ENCODE measurements at regions not wholly inside any gene's neighbourhood (a gene's known extent, or its start where the extent isn't known, plus 50 kb on each side); places are given as distances from the start of the nearest gene placed in this dataset.

DNA sequence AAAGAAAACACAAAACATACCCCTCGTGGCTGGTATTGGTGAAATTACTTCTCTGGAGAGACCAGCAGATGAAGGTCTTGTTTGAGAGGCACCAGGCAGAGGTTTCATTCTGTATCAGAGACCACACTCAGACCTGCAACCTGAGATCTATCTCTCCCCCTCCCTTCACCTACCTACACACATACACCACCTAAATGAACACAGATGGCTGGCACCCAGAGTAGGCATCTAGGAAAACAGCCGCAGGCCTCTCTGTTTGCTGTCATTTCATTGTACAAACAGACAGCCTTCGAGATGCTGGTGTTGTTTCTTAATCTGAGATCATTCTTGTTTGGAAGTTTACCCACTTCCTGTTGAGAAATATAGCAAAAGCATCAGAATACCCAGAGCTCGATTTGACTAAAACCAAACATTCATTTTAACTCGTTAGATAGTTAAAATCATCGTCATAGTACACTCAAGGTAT is 173.9 kb upstream of the SLC25A13 start:
- Histone ChIP-seq H3K79me2 (ENCODE audit: insufficient read depth, low read length) (no peaks in the 10 kb centered on the region), H3F3A (ENCODE audit: insufficient read depth, low read length) (no peaks in the 10 kb centered on the region), H3K36me3 (ENCODE audit: insufficient read depth, low read length) (no peaks in the 10 kb centered on the region), H3K4me2 (ENCODE audit: low read length) (no peak overlapping the region), H2AFZ (ENCODE audit: low read length) (no peak overlapping the region), H3K9me3 (ENCODE audit: low read length) (no peaks in the 10 kb centered on the region), H3K9me2 (ENCODE audit: low read depth, low read length) (no peaks in the 10 kb centered on the region), H3K4me1 (ENCODE audit: insufficient read depth, low read length, severe bottlenecking) (no peaks in the 10 kb centered on the region), H3K4me3 (ENCODE audit: low read depth, low read length, poor library complexity, severe bottlenecking) (no peak overlapping the region), H4K20me1 (ENCODE audit: insufficient read depth, low read length) (no peaks in the 10 kb centered on the region), H3K27me3 (ENCODE audit: insufficient read depth, low read length) (no peaks in the 10 kb centered on the region), H3K27ac (ENCODE audit: low read depth, low read length, poor library complexity, severe bottlenecking) (no peak overlapping the region), H3K9ac (ENCODE audit: low read length) (no peak overlapping the region)
- TF ChIP-seq, protein P1, sequence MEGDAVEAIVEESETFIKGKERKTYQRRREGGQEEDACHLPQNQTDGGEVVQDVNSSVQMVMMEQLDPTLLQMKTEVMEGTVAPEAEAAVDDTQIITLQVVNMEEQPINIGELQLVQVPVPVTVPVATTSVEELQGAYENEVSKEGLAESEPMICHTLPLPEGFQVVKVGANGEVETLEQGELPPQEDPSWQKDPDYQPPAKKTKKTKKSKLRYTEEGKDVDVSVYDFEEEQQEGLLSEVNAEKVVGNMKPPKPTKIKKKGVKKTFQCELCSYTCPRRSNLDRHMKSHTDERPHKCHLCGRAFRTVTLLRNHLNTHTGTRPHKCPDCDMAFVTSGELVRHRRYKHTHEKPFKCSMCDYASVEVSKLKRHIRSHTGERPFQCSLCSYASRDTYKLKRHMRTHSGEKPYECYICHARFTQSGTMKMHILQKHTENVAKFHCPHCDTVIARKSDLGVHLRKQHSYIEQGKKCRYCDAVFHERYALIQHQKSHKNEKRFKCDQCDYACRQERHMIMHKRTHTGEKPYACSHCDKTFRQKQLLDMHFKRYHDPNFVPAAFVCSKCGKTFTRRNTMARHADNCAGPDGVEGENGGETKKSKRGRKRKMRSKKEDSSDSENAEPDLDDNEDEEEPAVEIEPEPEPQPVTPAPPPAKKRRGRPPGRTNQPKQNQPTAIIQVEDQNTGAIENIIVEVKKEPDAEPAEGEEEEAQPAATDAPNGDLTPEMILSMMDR (IDR thresholded peaks at IDR 0.05; ENCODE audit: low read length), result no peak
- TF ChIP-seq EZH2 (IDR thresholded peaks at IDR 0.05; ENCODE audit: borderline replicate concordance, low read length), result no peak

DNA sequence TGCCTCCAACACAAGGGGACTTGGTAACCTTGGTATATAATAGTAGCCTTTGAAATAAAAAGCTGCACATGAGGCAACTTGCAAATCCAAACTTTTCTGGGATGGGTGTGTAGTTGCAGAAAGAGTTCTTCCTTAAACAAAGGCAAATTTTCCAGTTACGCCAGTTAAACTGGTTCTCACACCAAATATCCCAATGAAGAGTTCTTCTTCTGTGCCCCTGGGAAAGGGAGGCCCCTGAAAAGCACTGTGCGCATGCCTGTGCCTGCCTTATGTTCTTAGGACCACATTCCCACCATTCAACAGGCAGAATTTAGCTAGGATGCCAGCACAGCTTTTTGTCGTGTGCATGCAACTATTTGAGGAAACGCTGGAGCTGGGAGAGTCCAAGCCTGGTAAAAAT is 164.8 kb upstream of the SLC25A13 start:
- Histone ChIP-seq H3K9me3 (ENCODE audit: low read length) (no peaks in the 10 kb centered on the region), H3F3A (ENCODE audit: insufficient read depth, low read length) (no peaks in the 10 kb centered on the region), H4K20me1 (ENCODE audit: insufficient read depth, low read length) (no peaks in the 10 kb centered on the region), H3K27me3 (ENCODE audit: insufficient read depth, low read length) (no peaks in the 10 kb centered on the region), H3K79me2 (ENCODE audit: insufficient read depth, low read length) (no peaks in the 10 kb centered on the region), H3K4me1 (ENCODE audit: insufficient read depth, low read length, severe bottlenecking) (no peaks in the 10 kb centered on the region), H3K27ac (ENCODE audit: low read depth, low read length, poor library complexity, severe bottlenecking) (no peak overlapping the region), H3K9ac (ENCODE audit: low read length) (no peak overlapping the region), H3K36me3 (ENCODE audit: insufficient read depth, low read length) (no peaks in the 10 kb centered on the region), H3K4me2 (ENCODE audit: low read length) (no peak overlapping the region), H2AFZ (ENCODE audit: low read length) (no peak overlapping the region), H3K4me3 (ENCODE audit: low read depth, low read length, poor library complexity, severe bottlenecking) (no peak overlapping the region), H3K9me2 (ENCODE audit: low read depth, low read length) (no peaks in the 10 kb centered on the region)
- TF ChIP-seq EZH2 (IDR thresholded peaks at IDR 0.05; ENCODE audit: borderline replicate concordance, low read length), result no peak
- TF ChIP-seq, protein P1 (IDR thresholded peaks at IDR 0.05; ENCODE audit: low read length), result no peak

DNA sequence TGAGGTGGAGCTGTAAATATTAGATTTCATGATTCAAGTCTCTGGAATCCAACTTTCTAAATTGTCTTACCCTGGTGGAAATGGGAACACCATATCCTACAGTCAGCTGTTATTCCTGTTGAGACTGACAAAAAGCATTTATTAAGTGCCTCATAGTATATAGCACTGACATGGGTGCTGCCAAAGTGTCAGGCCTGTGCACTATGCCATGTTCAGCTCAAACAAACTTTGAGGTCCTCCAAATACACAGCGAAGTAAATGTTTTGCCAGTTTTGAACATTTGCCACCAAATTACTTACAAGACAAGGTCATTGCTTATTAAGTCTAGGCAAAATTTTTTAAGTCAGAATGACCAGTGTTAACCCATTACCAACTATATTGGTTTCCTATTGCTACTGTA is 162.9 kb upstream of the SLC25A13 start:
- H3K4me3 ChIP-seq (ENCODE audit: low read depth, low read length, poor library complexity, severe bottlenecking), result no peak overlapping the region
- no peaks in the 10 kb centered on the region for H3K9me2 ChIP-seq (ENCODE audit: low read depth, low read length)
- H3K79me2 ChIP-seq (ENCODE audit: insufficient read depth, low read length), result no peaks in the 10 kb centered on the region
- no peaks in the 10 kb centered on the region for H3F3A ChIP-seq (ENCODE audit: insufficient read depth, low read length)
- no peak overlapping the region for H2AFZ ChIP-seq (ENCODE audit: low read length)
- H3K9me3 ChIP-seq (ENCODE audit: low read length), result no peaks in the 10 kb centered on the region
- no peak overlapping the region for H3K9ac ChIP-seq (ENCODE audit: low read length)
- no peak overlapping the region for H3K27ac ChIP-seq (ENCODE audit: low read depth, low read length, poor library complexity, severe bottlenecking)
- no peaks in the 10 kb centered on the region for H3K27me3 ChIP-seq (ENCODE audit: insufficient read depth, low read length)
- no peak for TF ChIP-seq EZH2 (IDR thresholded peaks at IDR 0.05; ENCODE audit: borderline replicate concordance, low read length)
- H4K20me1 ChIP-seq (ENCODE audit: insufficient read depth, low read length), result no peaks in the 10 kb centered on the region
- no peaks in the 10 kb centered on the region for H3K36me3 ChIP-seq (ENCODE audit: insufficient read depth, low read length)
- H3K4me1 ChIP-seq (ENCODE audit: insufficient read depth, low read length, severe bottlenecking), result no peaks in the 10 kb centered on the region
- H3K4me2 ChIP-seq (ENCODE audit: low read length), result no peak overlapping the region

DNA sequence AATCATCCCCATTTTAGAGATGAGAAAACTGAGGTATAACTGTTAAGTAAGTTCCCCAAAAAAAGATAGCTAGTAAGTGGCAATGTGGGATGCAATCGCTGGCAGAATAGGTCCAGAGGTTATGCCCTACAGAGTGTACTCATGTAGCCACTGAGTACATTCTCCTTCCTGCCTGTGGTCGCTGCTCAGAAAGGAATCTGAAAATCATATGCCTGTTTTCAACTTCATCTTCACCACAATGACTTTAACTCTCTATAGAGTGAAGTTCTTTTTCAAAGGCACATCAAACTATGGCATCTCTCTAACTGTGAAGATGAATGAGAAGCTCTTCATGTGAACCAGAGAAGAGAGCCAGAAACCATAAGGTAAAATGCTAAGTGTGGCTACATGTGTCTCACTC is 162.2 kb upstream of the SLC25A13 start:
- no peak overlapping the region for H3K4me3 ChIP-seq (ENCODE audit: low read depth, low read length, poor library complexity, severe bottlenecking)
- H2AFZ ChIP-seq (ENCODE audit: low read length), result no peak overlapping the region
- no peak for TF ChIP-seq EZH2 (IDR thresholded peaks at IDR 0.05; ENCODE audit: borderline replicate concordance, low read length)
- TF ChIP-seq, protein P1 (IDR thresholded peaks at IDR 0.05; ENCODE audit: low read length), result no peak
- H3K79me2 ChIP-seq (ENCODE audit: insufficient read depth, low read length), result no peaks in the 10 kb centered on the region
- H3K9me2 ChIP-seq (ENCODE audit: low read depth, low read length), result no peaks in the 10 kb centered on the region
- no peaks in the 10 kb centered on the region for H3K9me3 ChIP-seq (ENCODE audit: low read length)
- no peak overlapping the region for H3K27ac ChIP-seq (ENCODE audit: low read depth, low read length, poor library complexity, severe bottlenecking)
- H3K4me2 ChIP-seq (ENCODE audit: low read length), result no peak overlapping the region
- H3K27me3 ChIP-seq (ENCODE audit: insufficient read depth, low read length), result no peaks in the 10 kb centered on the region
- H3K9ac ChIP-seq (ENCODE audit: low read length), result no peak overlapping the region
- no peaks in the 10 kb centered on the region for H3F3A ChIP-seq (ENCODE audit: insufficient read depth, low read length)
- H3K36me3 ChIP-seq (ENCODE audit: insufficient read depth, low read length), result no peaks in the 10 kb centered on the region
- H3K4me1 ChIP-seq (ENCODE audit: insufficient read depth, low read length, severe bottlenecking), result no peaks in the 10 kb centered on the region
- H4K20me1 ChIP-seq (ENCODE audit: insufficient read depth, low read length), result no peaks in the 10 kb centered on the region

Measured in OCI-LY1 (cell line).